SKM-1 (cell line): ENCODE measurements at regions not wholly inside any gene's neighbourhood (a gene's known extent, or its start where the extent isn't known, plus 50 kb on each side); places are given as distances from the start of the nearest gene placed in this dataset.
"Not testable (repeated sequence)": the region's sequence is repeated elsewhere in the genome, so short reads cannot be mapped to it uniquely, and the experiment has no call there.

ENCODE experiments used
- DNase-seq: peaks from one replicate; lab custom pipeline; 2025; ENCODE audit not compliant: unreplicated experiment; lab: John Stamatoyannopoulos, UW

DNA sequence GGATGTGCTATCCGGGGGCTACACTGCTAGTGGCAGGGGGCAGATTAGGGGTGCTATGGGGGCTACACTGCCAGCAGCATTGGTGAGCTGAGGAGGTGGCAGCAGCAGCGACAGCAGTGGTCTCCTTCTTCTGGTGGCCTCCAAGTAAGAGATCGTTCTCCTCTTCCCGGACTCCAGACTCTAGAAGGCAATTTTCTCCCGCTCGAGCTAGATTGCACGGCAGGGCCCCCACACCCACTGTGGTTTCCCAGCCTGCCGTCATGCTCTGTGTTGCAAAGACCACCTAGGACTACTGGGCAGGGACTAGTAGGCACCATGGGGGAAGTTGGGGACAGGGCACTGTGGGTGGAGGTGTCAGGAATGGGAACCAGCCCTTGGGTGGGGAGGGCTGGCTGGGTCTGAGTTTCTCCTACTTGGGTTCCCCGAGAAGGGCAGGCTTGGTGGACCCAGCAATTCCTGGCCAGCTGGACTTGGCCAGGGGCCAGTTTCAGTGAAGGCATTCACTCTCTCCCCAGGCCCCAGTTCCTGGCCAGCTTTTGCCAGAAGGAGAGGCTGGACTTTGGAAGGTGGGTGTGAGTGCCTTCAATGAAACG lies 203.4 kb upstream of the WSB1 start:
- not testable (repeated sequence) for DNase-seq

- no peak for DNase-seq
These were observed 202.8 kb upstream of the WSB1 start for GRCh38 chr17:27091043-27091497.

DNA sequence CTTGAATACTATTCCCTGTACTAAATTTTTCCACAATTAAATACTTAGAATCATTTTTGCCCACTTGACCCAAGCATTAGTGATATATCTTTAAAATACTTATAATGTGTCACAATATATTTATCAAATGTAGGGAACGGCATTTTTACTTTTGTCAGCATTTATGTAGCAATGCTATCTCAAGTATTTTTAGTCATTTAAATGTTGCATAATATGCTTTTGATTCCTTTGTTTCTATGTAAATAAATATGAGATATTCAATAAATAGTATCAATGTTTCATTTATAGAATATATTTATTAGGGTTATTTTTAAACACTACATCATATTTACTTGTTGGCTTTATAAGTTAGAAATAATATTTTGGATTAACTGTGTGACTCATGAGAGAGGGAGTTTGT lies 199.7 kb upstream of the WSB1 start:
- DNase-seq, result not testable (repeated sequence)

GRCh38 chr17:27095821-27096220 lies 198.1 kb upstream of the WSB1 start:
- not testable (repeated sequence) for DNase-seq

GRCh38 chr17:27099266-27099665 lies 194.6 kb upstream of the WSB1 start:
- DNase-seq, result not testable (repeated sequence)

DNA sequence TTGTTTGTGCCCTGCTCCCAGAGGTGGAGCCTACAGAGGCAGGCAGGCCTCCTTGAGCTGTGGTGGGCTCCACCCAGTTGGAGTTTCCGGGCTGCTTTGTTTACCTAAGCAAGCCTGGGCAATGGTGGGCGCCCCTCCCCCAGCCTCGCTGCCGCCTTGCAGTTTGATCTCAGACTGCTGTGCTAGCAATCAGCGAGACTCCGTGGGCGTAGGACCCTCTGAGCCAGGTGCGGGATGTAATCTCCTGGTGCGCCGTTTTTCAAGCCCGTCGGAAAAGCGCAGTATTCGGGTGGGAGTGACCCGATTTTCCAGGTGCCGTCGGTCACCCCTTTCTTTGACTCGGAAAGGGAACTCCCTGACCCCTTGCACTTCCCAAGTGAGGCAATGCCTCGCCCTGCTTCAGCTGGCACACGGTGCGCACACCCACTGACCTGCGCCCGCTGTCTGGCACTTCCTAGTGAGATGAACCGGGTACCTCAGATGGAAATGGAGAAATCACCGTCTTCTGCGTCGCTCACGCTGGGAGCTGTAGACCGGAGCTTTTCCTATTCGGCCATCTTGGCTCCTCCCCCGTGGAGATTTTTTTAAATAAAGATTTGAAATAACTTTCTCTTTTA lies 189.2 kb upstream of the WSB1 start:
- DNase-seq, result not testable (repeated sequence)

DNA sequence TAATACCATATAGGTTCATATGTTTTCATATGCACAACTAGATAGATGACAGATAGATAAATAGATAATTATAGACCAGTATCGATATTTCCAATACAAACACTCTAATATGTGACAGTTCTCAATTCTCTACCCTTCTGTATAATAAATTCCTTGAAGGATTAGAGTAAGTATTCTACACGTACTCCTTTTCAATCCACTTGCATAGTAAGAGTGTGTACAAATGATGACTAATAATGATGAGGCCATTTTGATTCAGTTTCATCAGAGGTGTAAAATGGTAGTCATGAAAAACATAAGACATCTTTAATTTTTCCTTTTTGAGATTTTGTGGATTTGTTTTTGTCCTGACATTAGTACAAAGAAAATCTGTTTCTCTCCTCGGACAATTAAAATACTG lies 188.3 kb upstream of the WSB1 start:
- DNase-seq, result no peak

DNA sequence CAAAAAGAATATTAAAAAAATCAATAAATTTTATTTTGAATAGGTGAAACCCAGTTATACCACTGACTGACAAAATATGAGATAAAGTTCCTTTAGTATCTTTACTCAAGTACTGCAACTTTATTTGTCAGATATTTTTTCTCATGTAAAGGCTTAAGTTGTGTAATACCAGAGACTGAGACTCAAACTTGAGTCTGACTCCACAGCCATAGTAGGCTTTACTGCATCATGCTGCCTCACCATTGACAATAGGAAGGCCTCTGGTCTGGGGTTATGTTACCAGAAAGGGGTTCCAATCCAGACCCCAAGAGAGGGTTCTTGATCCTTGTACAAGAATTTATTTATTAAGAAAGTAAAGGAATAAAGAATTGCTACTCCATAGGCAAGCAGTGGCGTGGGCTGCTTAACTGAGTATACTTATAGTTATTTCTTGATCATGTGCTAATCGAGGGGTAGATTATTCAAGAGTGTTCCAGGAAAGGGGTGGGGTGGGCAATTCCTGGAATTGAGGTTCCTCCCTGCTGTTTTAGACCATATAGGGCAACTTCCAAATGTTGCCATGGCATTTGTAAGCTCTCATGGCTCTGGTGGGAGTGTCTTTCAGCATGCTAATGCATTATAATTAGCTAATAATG lies 187.4 kb upstream of the WSB1 start:
- DNase-seq, result no peak

GRCh38 chr17:27106982-27107360 lies 186.9 kb upstream of the WSB1 start:
- no peak for DNase-seq

GRCh38 chr17:27107386-27108328 lies 186.3 kb upstream of the WSB1 start:
- DNase-seq, result not testable (repeated sequence)

DNA sequence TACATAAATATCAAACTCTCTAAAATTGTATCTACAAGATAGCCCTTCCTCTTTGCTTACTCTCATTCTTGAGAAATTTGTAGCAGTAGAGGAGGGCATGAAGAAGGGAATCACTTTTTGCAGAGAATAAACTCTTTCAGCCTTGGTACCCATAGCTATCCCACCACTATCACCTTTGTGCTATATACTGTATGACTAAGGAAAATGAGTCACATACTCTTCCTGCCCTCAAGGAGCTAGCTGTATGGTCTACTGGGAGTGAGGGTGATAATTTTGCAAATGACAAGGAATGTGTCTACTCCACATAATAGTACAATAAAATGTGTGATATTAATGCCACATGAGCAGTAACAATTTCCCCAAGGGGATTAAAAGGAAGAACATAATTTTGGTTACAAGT lies 184.6 kb upstream of the WSB1 start:
- DNase-seq, result no peak

DNA sequence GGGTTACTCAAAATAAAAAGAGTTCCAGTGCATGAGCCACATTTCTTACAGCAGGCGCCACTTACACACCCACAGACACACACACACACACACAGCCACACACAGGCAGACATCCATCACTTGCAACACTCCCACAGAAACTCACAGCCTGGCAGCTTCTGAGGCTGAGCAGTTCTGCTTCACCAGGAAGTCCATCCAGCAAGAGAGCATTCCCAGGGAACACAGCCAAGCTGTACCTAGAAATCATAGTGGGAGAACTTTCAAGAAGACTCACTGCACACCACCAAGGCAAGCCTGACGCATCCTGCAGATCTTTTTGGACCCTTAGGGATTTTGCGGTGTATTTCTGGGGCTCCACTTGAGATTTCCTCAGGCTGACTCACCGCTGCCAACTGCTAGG lies 140.9 kb upstream of the WSB1 start:
- no peak for DNase-seq

GRCh38 chr17:27155866-27156265 lies 138.0 kb upstream of the WSB1 start:
- DNase-seq, result no peak

DNA sequence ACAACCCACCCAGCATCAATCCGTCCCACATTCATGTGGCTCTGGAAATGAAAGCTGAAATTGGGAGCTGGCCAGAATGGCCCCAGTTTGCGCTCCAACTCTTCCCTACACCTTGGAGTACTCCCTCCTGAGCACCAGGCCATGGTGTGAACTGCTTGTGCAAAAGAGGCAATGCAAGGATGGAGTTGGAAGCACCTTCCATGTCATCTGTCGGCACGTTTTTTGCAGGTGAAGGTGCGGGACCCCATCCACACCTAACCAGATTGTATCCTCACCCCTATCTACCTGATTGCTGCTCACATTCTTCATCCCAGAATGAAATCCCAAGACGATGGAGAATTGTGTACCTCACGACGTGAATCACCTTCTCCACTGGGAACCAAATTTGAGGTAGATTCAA lies 136.6 kb upstream of the WSB1 start:
- no peak for DNase-seq

- no peak for DNase-seq
These were observed 136.0 kb upstream of the WSB1 start for GRCh38 chr17:27157898-27158297.

- DNase-seq, result no peak
These were observed 135.5 kb upstream of the WSB1 start for GRCh38 chr17:27158382-27158781.

- DNase-seq, result no peak
These were observed 113.6 kb upstream of the WSB1 start for GRCh38 chr17:27180322-27180721.

GRCh38 chr17:27181379-27181925 lies 112.5 kb upstream of the WSB1 start:
- DNase-seq, result not testable (repeated sequence)

- DNase-seq, result no peak
These were observed 112.0 kb upstream of the WSB1 start for GRCh38 chr17:27181935-27182334.

DNA sequence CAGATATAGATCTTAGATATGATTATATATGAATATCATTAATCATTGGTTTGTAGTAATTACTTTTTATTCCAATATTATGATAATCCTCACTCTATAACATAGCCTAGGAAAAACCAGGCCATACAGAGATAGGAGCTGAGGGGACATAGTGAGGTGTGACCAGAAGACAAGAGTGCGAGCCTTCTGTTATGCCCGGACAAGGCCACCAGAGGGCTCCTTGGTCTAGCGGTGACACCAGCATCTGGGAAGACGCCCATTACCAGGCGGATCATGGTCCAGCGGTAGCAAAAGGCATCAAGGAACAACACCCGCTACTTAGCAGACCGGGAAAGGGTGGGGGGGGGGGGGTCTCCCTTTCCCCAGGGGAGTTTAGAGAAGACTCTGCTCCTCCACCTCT lies 96.4 kb upstream of the WSB1 start:
- not testable (repeated sequence) for DNase-seq

GRCh38 chr17:27199948-27200347 lies 94.0 kb upstream of the WSB1 start:
- no peak for DNase-seq
